ENCODE measurements at regions not wholly inside any gene's neighbourhood (a gene's known extent, or its start where the extent isn't known, plus 50 kb on each side); places are given as distances from the start of the nearest gene placed in this dataset.

DNA sequence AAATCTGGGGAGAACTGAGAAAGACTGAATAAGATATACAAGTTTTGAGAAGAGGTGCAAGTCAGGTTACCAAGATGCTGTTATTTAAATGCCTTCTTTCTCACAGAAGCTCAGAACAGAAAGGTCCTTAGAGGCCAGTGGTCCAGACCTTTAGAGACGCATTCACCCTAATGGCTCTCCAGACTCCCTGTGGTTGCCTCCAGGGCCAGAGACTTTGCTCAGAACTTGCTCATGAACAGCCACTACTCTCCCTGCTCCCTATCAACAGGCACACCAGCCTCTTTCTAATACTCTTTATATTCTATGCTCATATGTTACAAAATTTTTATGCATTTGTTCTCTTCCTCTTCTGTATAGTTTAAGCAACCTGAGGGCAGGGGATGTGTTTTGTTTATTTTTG, 349.0 kb upstream of the TNP1 start:
- Histone ChIP-seq H3K9me3 (no peaks in the 10 kb centered on the region), H3K4me3 (no peak overlapping the region), H3K27ac (no peak overlapping the region), H3K27me3 (no peaks in the 10 kb centered on the region), H3K4me1 (no peaks in the 10 kb centered on the region), H3K36me3 (no peaks in the 10 kb centered on the region)
- ATAC-seq (no peak), DNase-seq (no peak)
- TF ChIP-seq, protein P1, sequence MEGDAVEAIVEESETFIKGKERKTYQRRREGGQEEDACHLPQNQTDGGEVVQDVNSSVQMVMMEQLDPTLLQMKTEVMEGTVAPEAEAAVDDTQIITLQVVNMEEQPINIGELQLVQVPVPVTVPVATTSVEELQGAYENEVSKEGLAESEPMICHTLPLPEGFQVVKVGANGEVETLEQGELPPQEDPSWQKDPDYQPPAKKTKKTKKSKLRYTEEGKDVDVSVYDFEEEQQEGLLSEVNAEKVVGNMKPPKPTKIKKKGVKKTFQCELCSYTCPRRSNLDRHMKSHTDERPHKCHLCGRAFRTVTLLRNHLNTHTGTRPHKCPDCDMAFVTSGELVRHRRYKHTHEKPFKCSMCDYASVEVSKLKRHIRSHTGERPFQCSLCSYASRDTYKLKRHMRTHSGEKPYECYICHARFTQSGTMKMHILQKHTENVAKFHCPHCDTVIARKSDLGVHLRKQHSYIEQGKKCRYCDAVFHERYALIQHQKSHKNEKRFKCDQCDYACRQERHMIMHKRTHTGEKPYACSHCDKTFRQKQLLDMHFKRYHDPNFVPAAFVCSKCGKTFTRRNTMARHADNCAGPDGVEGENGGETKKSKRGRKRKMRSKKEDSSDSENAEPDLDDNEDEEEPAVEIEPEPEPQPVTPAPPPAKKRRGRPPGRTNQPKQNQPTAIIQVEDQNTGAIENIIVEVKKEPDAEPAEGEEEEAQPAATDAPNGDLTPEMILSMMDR (IDR thresholded peaks at IDR 0.05), result no peak
- TF ChIP-seq POLR2A (IDR thresholded peaks at IDR 0.05), result no peak
- intact Hi-C loops (cut with DNase I), result no loop called here
- WGBS (ENCODE audit: insufficient coverage, low coverage, low lambda C conversion rate, missing lambda C conversion rate), result 67% methylated on average over 1 of the region's 1 CpG

GRCh38 chr2:217207699-217208010, 347.8 kb upstream of the TNP1 start:
- ATAC-seq (no peak), DNase-seq (no peak)
- intact Hi-C loops (cut with DNase I), result no loop called here
- Histone ChIP-seq H3K27ac (no peak overlapping the region), H3K4me3 (no peak overlapping the region), H3K36me3 (no peaks in the 10 kb centered on the region), H3K27me3 (no peaks in the 10 kb centered on the region), H3K9me3 (no peaks in the 10 kb centered on the region), H3K4me1 (no peaks in the 10 kb centered on the region)
- 62% methylated on average over 5 of the region's 7 CpGs for WGBS (ENCODE audit: insufficient coverage, low coverage, low lambda C conversion rate, missing lambda C conversion rate)
- TF ChIP-seq POLR2A (IDR thresholded peaks at IDR 0.05), result no peak
- TF ChIP-seq, protein P1 (IDR thresholded peaks at IDR 0.05), result no peak

DNA sequence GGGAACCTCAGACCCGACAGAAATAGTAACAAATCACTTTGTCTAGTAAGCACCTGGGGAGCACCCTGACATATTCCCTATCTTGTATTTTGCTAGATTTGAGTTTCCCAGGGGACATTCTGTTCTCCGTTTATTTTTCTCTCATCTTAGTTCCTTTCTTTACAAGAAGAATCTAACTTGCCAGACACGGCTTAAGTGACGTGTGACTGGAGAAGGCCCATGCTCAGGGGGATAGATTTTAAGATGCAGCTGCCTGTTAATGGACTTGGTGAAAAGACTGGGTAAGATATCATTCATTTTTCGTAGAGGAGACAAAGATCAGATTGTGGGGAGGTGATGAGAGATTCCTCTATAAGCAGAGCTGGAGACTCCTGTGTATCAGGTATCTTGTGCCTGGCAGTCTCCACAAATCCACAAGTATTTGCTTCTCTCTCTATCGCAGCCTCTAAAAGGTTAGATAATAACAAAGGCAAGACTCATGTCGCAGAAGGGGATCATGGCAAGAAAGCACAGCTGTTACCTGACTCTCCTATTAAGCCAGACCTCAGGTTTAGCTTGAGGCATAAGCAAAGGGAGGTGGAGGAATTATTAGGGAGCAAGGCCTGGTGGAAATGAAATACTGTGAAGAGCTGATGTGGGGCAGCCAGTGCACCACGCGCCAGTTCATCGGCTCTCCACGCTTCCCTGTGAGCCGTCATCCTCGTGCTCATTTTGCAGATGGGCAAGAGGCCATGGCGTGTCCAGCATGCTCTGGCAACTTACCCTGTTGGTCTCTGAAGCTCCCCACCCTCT, 347.2 kb upstream of the TNP1 start:
- H3K4me1 ChIP-seq, result no peaks in the 10 kb centered on the region
- H3K36me3 ChIP-seq, result no peaks in the 10 kb centered on the region
- no peaks in the 10 kb centered on the region for H3K27me3 ChIP-seq
- no peak overlapping the region for H3K4me3 ChIP-seq
- H3K9me3 ChIP-seq, result no peaks in the 10 kb centered on the region
- intact Hi-C loops (cut with DNase I), result no loop called here
- no peak for ATAC-seq
- no peak for DNase-seq
- TF ChIP-seq, protein P1 (IDR thresholded peaks at IDR 0.05), result no peak
- no peak for TF ChIP-seq POLR2A (IDR thresholded peaks at IDR 0.05)
- H3K27ac ChIP-seq, result no peak overlapping the region
- WGBS (ENCODE audit: insufficient coverage, low coverage, low lambda C conversion rate, missing lambda C conversion rate), result 69% methylated on average over 7 of the region's 14 CpGs

- Histone ChIP-seq H3K27ac (no peak overlapping the region), H3K27me3 (no peaks in the 10 kb centered on the region), H3K36me3 (no peaks in the 10 kb centered on the region), H3K4me3 (no peak overlapping the region), H3K9me3 (no peaks in the 10 kb centered on the region), H3K4me1 (no peaks in the 10 kb centered on the region)
- DNase-seq, result no peak
- TF ChIP-seq POLR2A (IDR thresholded peaks at IDR 0.05), result no peak
- TF ChIP-seq, protein P1 (IDR thresholded peaks at IDR 0.05), result no peak
- intact Hi-C loops (cut with DNase I), result no loop called here
- no peak for ATAC-seq
- WGBS (ENCODE audit: insufficient coverage, low coverage, low lambda C conversion rate, missing lambda C conversion rate), result 65% methylated on average over 3 of the region's 3 CpGs
These were observed 346.3 kb upstream of the TNP1 start for GRCh38 chr2:217206016-217206725.
